Right lobe of liver (tissue), 4 donors: ENCODE measurements at regions not wholly inside any gene's neighbourhood (a gene's known extent, or its start where the extent isn't known, plus 50 kb on each side); places are given as distances from the start of the nearest gene placed in this dataset.

Experiments
- CTCF ChIP-seq, 4 donors: fragments of 200-600 bp in 3 of 4; fragments of 450-650 bp in 1 of 4; IDR thresholded peaks; one replicate each; pipeline versions ENCODE4 v1.5.1 to v1.8.0; 2016 to 2022; ENCODE audit warnings: antibody characterized with exemption in 4 of 4, mild to moderate bottlenecking in 2 of 4
- POLR2A ChIP-seq: fragments of 450-650 bp; IDR thresholded peaks from one replicate; pipeline ENCODE4 v1.6.1; 2017; ENCODE audit warnings: antibody characterized with exemption, mild to moderate bottlenecking
- donor health status: DM: no; HTN: no; CAD: no.
- donor health status: DM: no; HTN: no; CAD: no.
- donor health status: DM: no; HTN: yes; CAD: no.

- no peak for TF ChIP-seq CTCF (IDR thresholded peaks at IDR 0.05)
- no peak for TF ChIP-seq POLR2A
Measured at GRCh38 chr4:54548098-54548620, 109.6 kb upstream of the KIT start.
